PFSK-1 (cell line): ENCODE measurements at regions not wholly inside any gene's neighbourhood (a gene's known extent, or its start where the extent isn't known, plus 50 kb on each side); places are given as distances from the start of the nearest gene placed in this dataset.

Experiments used
- FOXP2 ChIP-seq: optimal IDR thresholded peaks from 2 replicates; pipeline ENCODE3; 2011; ENCODE audit warnings: borderline replicate concordance, control low read depth, inconsistent platforms; ENCODE audit not compliant: insufficient read depth; ENCODE audit errors: extremely low read length, extremely low read depth
- POLR2AphosphoS5 ChIP-seq: IDR thresholded peaks from 2 replicates; pipeline ENCODE4 v1.6.1; 2012; ENCODE audit warnings: low read depth, mild to moderate bottlenecking, control low read depth, low read length, moderate library complexity
- SIN3A ChIP-seq: IDR thresholded peaks from 2 replicates; pipeline ENCODE4 v1.6.1; 2012; ENCODE audit warnings: mild to moderate bottlenecking, low read length, moderate library complexity, borderline replicate concordance; ENCODE audit not compliant: insufficient read depth
- TAF1 ChIP-seq: IDR thresholded peaks from 2 replicates; pipeline ENCODE4 v1.6.1; 2012; ENCODE audit warnings: low read length, control low read depth, borderline replicate concordance; ENCODE audit not compliant: insufficient read depth
- TF ChIP-seq, protein P1 (sequence below), 2 experiments: IDR thresholded peaks; 2 replicates each; pipeline versions ENCODE4 v1.6.1 to v1.8.0; 2011 to 2012; ENCODE audit warnings: low read depth in 2 of 2, low read length in 2 of 2, control low read depth in 1 of 2, inconsistent platforms in 1 of 2, mild to moderate bottlenecking in 1 of 2, moderate library complexity in 1 of 2; ENCODE audit not compliant: insufficient read depth in 1 of 2

- TF ChIP-seq, protein P1, sequence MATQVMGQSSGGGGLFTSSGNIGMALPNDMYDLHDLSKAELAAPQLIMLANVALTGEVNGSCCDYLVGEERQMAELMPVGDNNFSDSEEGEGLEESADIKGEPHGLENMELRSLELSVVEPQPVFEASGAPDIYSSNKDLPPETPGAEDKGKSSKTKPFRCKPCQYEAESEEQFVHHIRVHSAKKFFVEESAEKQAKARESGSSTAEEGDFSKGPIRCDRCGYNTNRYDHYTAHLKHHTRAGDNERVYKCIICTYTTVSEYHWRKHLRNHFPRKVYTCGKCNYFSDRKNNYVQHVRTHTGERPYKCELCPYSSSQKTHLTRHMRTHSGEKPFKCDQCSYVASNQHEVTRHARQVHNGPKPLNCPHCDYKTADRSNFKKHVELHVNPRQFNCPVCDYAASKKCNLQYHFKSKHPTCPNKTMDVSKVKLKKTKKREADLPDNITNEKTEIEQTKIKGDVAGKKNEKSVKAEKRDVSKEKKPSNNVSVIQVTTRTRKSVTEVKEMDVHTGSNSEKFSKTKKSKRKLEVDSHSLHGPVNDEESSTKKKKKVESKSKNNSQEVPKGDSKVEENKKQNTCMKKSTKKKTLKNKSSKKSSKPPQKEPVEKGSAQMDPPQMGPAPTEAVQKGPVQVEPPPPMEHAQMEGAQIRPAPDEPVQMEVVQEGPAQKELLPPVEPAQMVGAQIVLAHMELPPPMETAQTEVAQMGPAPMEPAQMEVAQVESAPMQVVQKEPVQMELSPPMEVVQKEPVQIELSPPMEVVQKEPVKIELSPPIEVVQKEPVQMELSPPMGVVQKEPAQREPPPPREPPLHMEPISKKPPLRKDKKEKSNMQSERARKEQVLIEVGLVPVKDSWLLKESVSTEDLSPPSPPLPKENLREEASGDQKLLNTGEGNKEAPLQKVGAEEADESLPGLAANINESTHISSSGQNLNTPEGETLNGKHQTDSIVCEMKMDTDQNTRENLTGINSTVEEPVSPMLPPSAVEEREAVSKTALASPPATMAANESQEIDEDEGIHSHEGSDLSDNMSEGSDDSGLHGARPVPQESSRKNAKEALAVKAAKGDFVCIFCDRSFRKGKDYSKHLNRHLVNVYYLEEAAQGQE (IDR thresholded peaks at IDR 0.05; ENCODE audit: insufficient read depth in 1 of 2, low read depth in 2 of 2, low read length in 2 of 2): no peak
- TF ChIP-seq TAF1 (no peak), FOXP2 (no peak), POLR2AphosphoS5 (no peak), SIN3A (no peak)
These were observed 983.3 kb upstream of the TENM4 start for GRCh38 chr11:80424012-80424695.

DNA sequence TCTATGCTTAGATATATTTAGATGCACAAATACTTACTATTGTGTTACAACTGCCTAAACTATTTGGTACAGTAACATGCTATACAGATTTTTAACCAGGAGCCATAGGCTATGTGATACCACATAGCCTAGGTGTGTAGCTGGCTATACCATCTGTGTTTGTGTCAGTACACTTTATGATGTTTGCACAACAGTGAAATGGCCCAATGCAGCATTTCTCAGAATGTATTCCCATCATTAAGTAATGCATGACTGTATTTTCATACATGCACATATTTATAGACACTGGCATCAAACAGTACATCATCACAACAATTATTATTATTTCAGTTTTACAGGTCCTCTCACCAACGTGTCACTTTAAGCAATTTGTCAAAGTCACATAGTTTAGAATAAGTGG lies 979.5 kb upstream of the TENM4 start:
- TF ChIP-seq, protein P1 (IDR thresholded peaks at IDR 0.05; ENCODE audit: insufficient read depth in 1 of 2, low read depth in 2 of 2, low read length in 2 of 2): no peak
- TF ChIP-seq POLR2AphosphoS5: no peak
- no peak for TF ChIP-seq SIN3A
- no peak for TF ChIP-seq TAF1
- no peak for TF ChIP-seq FOXP2

- no peak for TF ChIP-seq POLR2AphosphoS5
- TF ChIP-seq SIN3A: no peak
- TF ChIP-seq, protein P1 (IDR thresholded peaks at IDR 0.05; ENCODE audit: insufficient read depth in 1 of 2, low read depth in 2 of 2, low read length in 2 of 2): no peak
- no peak for TF ChIP-seq TAF1
- no peak for TF ChIP-seq FOXP2
These were observed 976.9 kb upstream of the TENM4 start for GRCh38 chr11:80417681-80418080.

GRCh38 chr11:80415580-80415979 lies 974.8 kb upstream of the TENM4 start:
- TF ChIP-seq, protein P1 (IDR thresholded peaks at IDR 0.05; ENCODE audit: insufficient read depth in 1 of 2, low read depth in 2 of 2, low read length in 2 of 2): no peak
- TF ChIP-seq SIN3A: no peak
- no peak for TF ChIP-seq TAF1
- TF ChIP-seq POLR2AphosphoS5: no peak
- no peak for TF ChIP-seq FOXP2
